T47D (cell line): ENCODE measurements at regions not wholly inside any gene's neighbourhood (a gene's known extent, or its start where the extent isn't known, plus 50 kb on each side); places are given as distances from the start of the nearest gene placed in this dataset.
A peak's percentile ranks its signal among the peaks of the same experiment; 100 is the strongest.
"Not testable (repeated sequence)": the region's sequence is repeated elsewhere in the genome, so short reads cannot be mapped to it uniquely, and the experiment has no call there.

Source experiments
- DNase-seq, 2 experiments: peaks; one replicate each; pipeline versions ENCODE4 v3.0.0 to v3.0.0-alpha.2; 2011 to 2012; ENCODE audit warnings: low read depth in 1 of 2, low spot score in 1 of 2
- JUND ChIP-seq: IDR thresholded peaks from 2 replicates; pipeline ENCODE4 v1.6.1; 2012; ENCODE audit warnings: low read depth
- in situ Hi-C: cut with HindIII; loops from 2 replicates; pipeline ENCODE4 v1.10.0; 2016; ENCODE audit warnings: low sequenced_read_pairs, low pct_unique_long_range_greater_than_20kb

DNA sequence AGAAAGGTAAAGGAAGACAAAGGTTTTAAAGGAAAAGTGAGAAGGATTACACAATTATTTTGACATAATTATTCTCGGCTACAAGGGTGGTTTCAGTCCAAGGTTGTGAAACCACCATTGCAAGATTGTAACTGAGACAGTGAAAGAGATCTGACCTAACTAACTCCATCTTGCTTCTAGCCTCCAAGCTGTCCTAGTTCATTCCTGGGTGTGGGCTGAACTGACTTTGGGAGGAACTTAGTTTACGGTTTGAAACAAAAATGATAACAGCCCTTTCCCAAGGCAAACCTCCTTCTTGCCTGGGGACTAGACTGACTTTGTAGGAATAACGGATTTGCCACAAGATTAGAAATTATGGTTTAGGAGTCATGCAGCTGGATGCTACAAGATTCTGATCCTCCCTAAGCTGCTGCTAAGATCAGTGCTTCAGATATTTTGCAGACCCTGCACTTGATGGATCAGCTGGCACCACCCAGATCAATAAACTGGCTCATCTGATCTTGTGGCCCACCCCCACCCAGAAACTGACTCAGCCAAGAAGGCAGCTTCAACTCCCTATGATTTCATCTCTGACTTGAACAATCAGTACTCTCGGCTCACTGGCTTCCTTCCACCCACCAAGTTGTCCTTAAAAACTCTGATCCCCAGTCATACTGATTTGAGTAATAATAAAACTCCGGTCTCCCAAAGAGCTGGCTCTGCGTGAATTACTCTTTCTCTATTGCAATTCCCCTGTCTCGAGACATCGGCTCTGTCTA lies 57.7 kb upstream of the AADACL2 start:
- no peak for DNase-seq
- no peak for TF ChIP-seq JUND
- in situ Hi-C loops: no loop called here

DNA sequence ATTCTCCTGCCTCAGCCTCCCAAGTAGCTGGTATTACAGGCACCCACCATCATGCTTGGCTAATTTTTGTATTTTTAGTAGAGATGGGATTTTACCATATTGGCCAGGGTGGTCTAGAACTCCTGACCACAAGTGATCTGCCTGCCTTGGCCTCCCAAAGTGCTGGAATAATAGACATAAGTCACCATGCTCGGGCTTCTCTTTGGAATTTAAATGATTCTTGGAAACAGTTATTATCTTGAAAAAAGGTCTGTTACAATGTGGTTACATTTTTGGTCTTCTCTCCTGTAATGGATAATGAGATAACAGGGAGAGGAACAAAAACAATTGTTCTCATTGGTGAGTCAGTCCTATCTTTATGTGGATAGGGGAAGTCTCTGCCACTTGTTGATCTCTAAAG lies 59.8 kb upstream of the AADACL2 start:
- no peak for DNase-seq
- in situ Hi-C loops: no loop called here
- TF ChIP-seq JUND: no peak

DNA sequence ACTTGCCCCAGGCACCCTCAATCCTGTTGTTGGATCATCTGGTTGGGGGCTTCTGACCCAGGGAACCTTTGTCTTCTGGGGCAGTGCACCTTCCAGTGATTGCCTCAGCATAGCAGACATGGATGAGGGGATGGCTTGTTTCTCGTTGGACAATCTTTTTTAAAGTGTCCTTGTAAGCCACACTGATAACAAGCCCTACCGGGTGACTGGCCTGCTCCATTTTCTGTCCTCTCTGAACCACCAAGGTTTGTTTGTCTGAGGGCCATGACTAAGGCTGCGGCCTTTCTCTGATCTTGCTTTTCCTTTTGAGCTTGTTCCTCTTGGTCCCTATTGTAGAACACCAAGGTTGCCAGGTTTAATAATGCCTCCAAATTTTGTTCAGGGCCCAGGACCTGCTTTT lies 66.0 kb upstream of the AADACL2 start:
- DNase-seq, in situ Hi-C loops: not testable (repeated sequence)

DNA sequence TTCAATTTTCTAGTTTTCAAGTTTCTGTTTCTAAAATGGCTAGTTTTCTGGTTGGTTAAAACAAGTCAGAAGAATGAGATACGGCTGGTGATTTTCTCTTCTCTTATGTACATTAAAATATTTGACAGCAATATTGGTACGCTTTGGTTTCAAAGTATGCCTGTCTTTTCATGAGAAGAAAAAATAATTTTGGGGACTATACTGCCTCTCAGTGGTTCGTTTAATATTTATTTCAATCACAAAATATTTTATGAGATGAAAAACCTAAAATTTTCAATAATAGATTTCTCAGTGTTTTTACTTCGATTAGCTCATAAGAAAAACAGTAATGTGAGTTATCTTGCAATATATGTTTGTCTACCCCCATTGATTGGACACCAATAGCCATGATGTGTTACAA lies 72.8 kb upstream of the AADACL2 start:
- in situ Hi-C loops: no loop called here
- peak in 1 of 2 experiments; percentile 28 for DNase-seq
- no peak for TF ChIP-seq JUND

DNA sequence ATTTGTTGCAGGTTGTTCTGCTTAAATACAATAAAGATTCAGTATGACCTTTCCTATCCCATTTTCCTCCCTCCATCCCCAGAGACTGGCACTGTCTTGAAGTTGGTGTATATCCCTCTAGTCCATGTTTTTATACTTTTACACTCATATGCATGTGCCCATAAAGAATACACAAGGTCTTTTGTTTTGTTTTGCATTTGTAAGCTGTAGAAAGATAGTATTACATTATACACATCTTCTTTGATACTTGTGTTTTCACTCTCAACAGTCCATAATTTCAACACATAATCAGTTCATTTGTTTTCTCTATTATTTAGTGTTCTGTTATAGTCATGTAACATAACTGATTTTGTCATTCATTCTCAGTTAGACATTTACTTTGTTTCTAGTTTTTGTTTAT lies 88.7 kb upstream of the AADACL2 start:
- in situ Hi-C loops: no loop called here
- no peak for TF ChIP-seq JUND
- no peak for DNase-seq

DNA sequence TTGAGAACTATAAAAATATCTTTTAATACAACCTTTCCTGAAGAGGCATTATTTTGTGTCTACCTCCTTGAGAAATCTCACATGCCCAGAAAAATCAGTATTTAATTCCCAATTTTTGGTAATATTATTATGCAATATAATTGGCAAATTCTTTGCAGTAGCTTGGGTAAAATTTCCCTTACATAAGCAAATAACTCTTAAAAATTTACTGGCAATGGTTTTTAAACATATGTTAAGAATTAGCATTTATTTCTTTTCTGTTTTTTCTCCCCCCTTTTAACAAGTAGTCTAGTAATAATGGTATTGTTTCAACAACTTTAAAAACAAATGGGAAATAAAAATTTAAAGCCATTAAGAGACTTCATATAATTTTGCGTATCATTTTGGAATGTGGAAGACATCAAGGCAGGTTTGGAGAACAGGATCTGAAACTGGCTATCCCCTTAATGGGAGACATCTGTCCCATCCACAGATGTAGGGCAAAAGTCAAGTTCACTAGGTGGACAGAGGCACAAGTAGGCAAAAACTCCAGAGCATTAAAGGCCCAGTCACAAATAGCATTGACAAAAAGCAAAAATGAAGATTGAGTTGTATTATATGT lies 89.6 kb upstream of the AADACL2 start:
- no peak for DNase-seq
- in situ Hi-C loops: no loop called here

DNA sequence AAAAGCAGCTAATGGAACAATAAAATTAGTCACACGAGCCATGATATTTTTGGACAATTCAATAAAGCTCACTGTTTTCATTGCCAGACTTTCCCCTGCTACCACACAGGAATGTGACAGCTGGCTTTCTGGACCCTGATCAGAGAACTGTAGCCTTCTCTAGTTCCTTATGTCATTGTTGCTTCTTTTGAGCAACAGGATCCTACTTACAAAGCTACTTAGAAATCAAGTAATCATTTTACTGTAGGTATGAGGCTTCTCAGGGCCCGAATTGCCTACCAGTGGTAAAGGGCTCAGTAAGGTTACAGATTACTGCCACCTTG lies 94.3 kb upstream of the AADACL2 start:
- no peak for DNase-seq
- in situ Hi-C loops: no loop called here
- no peak for TF ChIP-seq JUND

More for the DNA sequence above, 89.6 kb upstream of the AADACL2 start:
- no peak for TF ChIP-seq JUND

DNA sequence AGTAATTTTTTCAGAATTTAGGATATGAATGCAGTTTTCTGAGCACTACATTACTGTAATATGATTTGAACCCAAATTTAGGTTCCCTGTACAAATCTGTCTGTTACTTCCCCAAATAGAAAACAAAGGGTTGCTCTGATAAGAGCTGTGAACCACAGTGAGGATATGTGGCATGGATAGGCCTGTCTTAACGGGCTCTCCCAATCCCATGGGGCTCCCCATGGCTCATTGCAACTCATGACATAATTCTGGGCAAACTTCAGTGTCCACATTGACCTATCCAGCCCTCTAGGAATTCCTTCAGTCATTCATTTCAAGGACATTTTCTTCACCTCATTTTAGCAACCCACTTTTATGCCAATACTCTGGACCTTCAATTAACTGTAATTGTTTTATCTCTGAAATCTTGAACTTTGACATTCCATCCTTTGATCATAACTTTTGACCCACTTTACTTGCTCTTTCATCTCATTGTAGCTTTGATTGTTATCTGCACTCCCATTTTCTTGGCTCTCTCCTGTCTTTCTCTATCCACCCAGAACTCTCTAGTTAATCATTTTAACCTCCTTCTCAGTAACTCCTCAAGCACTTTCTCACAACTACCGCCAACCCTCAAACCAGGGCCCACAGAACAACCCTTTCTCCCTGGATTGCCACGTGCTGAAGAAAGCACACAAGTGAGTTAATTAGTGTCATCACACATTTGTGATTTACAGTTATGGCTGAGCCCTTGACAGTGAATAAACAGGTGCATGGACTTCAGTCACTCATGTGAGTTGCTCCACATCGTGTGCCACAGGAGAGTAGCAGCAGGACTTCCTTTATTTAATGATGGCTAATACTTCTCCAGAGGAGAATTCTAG lies 94.9 kb upstream of the AADACL2 start:
- in situ Hi-C loops: no loop called here
- no peak for TF ChIP-seq JUND
- DNase-seq: no peak

DNA sequence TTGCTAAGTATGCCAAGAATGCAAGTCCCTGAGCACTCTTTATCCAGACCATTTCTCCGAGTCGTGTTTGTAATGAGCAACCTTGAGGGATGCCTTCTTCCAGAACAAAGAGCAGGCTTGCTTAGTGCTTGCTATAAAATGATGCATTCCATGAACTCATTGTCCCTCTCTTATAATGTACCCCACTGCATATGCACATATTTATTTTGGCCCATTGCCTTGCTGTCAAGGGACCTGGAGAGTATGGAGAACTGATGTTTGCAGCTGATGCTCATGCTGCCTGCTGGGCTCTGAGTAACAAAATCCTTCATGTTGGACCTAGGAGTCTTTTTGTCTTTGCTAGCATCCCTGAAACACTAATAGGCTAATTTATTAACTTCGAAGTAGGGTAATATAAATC lies 97.8 kb upstream of the AADACL2 start:
- TF ChIP-seq JUND: no peak
- in situ Hi-C loops: no loop called here
- DNase-seq: no peak

DNA sequence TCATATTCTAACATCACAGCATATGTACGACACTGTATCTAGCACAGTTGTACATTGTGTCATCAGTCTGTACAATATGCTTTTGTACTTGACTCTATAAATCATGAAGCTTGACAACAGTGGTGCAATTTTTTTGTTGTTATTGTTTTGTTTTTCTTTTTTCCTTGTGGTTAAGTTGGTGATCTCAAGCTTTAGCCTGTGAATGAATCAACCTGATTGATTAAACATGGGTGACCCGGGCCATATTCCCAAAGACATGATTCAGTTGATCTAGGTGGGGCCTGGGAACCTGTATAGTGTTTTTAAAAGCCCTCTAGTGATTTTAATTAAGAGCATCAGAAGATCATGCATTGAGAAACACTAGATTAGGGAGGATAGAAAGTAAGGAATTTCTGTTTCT lies 101.8 kb upstream of the AADACL2 start:
- in situ Hi-C loops: no loop called here

DNA sequence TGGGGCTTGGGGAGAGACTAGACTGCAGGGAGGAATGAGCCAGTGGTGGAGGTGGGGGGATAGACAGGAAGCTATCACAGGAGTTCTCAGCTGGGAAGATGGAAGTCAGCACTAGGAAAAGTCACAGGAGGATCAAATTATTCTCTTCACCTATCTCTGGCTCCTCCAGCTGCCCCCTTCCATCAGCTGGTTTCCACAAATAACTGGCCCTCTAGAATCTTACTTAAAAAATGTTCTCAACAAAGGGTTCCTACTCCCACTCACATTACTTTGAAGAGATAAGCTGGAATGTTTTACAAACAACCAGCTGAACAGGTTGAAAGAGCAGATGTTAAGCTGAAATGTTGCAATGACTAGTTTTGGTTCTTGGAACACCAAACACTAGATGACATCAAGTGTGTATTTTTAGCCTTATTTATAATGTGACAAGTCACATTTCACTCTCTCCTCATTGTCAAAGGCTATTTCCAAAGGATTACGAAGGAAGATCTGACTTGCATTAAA lies 102.7 kb upstream of the AADACL2 start:
- DNase-seq: peak in 1 of 2 experiments; percentile 37
- TF ChIP-seq JUND: no peak
- in situ Hi-C loops: no loop called here

More for the DNA sequence above, 101.8 kb upstream of the AADACL2 start:
- TF ChIP-seq JUND: no peak
- no peak for DNase-seq

DNA sequence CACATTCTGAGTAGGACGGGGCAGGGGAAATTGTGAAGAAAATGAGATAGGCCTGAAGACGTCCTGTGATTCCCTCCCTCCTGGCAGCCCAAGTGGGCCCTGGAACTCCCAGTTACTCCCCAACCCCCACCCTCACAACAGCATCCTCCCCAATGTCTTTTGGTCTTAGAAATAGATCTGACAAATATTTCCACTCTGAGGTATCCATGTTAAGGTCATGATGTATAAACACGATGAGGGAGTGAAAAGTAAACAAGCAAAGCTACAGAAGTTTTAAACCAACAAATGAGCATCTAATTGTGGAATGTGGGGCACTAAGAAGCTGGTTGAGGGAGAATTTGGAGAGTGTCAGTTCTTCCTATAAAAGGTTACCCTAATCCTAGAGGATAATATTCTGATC lies 103.7 kb upstream of the AADACL2 start:
- DNase-seq: peak in 1 of 2 experiments; percentile 31
- no peak for TF ChIP-seq JUND
- in situ Hi-C loops: no loop called here

DNA sequence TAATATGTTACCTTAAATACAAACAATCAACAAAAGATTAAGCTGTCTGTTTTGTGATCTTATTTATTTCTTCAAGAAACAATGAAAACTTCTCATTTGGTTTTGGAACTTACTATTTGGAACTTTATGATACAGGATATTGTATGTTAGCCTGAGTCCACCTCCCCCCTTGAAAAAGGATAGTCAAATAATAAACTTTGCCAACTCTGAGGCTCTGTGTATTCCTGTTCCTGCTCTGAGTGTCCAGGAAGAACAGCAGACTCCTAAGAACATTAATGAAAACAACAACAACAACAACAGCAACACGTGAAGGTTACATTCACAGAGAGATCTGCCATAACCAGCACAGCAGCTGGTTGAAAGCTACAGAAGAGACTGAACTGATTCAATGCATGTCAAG lies 108.1 kb upstream of the AADACL2 start:
- in situ Hi-C loops: no loop called here
- TF ChIP-seq JUND: no peak

More for the DNA sequence above, 108.1 kb upstream of the AADACL2 start:
- no peak for DNase-seq
